ENCODE measurements at regions not wholly inside any gene's neighbourhood (a gene's known extent, or its start where the extent isn't known, plus 50 kb on each side); places are given as distances from the start of the nearest gene placed in this dataset.

GRCh38 chr18:66994790-66995189 lies 390.9 kb upstream of the CDH19 start:
- H3K4me1 Mint-ChIP-seq (ENCODE audit: low read depth): no peaks in the 10 kb centered on the region
- H3K9me3 Mint-ChIP-seq: peaks cover 4% of the 10 kb centered on the region
- no peaks in the 10 kb centered on the region for H3K36me3 Mint-ChIP-seq (ENCODE audit: insufficient read depth)
- no peak for ATAC-seq
- H3K27me3 Mint-ChIP-seq (ENCODE audit: low read depth): no peaks in the 10 kb centered on the region
- no peak overlapping the region for H3K4me3 Mint-ChIP-seq
- DNase-seq: no peak

- H3K4me3 Mint-ChIP-seq: no peak overlapping the region
- no peak for ATAC-seq
- H3K9me3 Mint-ChIP-seq: peaks cover 4% of the 10 kb centered on the region
- no peaks in the 10 kb centered on the region for H3K4me1 Mint-ChIP-seq (ENCODE audit: low read depth)
- H3K27me3 Mint-ChIP-seq (ENCODE audit: low read depth): no peaks in the 10 kb centered on the region
- no peak for DNase-seq
- no peaks in the 10 kb centered on the region for H3K36me3 Mint-ChIP-seq (ENCODE audit: insufficient read depth)
Measured at GRCh38 chr18:66993492-66993891, 389.6 kb upstream of the CDH19 start.

- no peaks in the 10 kb centered on the region for H3K36me3 Mint-ChIP-seq (ENCODE audit: insufficient read depth)
- DNase-seq (no peak), ATAC-seq (no peak)
- H3K4me1 Mint-ChIP-seq (ENCODE audit: low read depth): no peaks in the 10 kb centered on the region
- H3K27me3 Mint-ChIP-seq (ENCODE audit: low read depth): no peaks in the 10 kb centered on the region
- peaks cover 5% of the 10 kb centered on the region for H3K9me3 Mint-ChIP-seq
- no peak overlapping the region for H3K4me3 Mint-ChIP-seq
Measured at GRCh38 chr18:66990909-66991308, 387.0 kb upstream of the CDH19 start.

GRCh38 chr18:66979009-66979408 lies 375.1 kb upstream of the CDH19 start:
- no peak for ATAC-seq
- no peaks in the 10 kb centered on the region for H3K27me3 Mint-ChIP-seq (ENCODE audit: low read depth)
- DNase-seq: no peak
- H3K4me1 Mint-ChIP-seq (ENCODE audit: low read depth): no peaks in the 10 kb centered on the region
- peaks cover 5% of the 10 kb centered on the region for H3K9me3 Mint-ChIP-seq
- no peaks in the 10 kb centered on the region for H3K36me3 Mint-ChIP-seq (ENCODE audit: insufficient read depth)
- H3K4me3 Mint-ChIP-seq: no peak overlapping the region

- no peak overlapping the region for H3K4me3 Mint-ChIP-seq
- no peaks in the 10 kb centered on the region for H3K27me3 Mint-ChIP-seq (ENCODE audit: low read depth)
- H3K4me1 Mint-ChIP-seq (ENCODE audit: low read depth): no peaks in the 10 kb centered on the region
- H3K9me3 Mint-ChIP-seq: no peaks in the 10 kb centered on the region
- H3K36me3 Mint-ChIP-seq (ENCODE audit: insufficient read depth): no peaks in the 10 kb centered on the region
- ATAC-seq: no peak
- no peak for DNase-seq
Measured at GRCh38 chr18:66972681-66973080, 368.8 kb upstream of the CDH19 start.

- Mint-ChIP-seq H3K4me3 (no peak overlapping the region), H3K36me3 (ENCODE audit: insufficient read depth) (no peaks in the 10 kb centered on the region), H3K9me3 (no peaks in the 10 kb centered on the region), H3K4me1 (ENCODE audit: low read depth) (no peaks in the 10 kb centered on the region), H3K27me3 (ENCODE audit: low read depth) (no peaks in the 10 kb centered on the region)
- ATAC-seq: no peak
- no peak for DNase-seq
Measured at GRCh38 chr18:66971960-66972359, 368.1 kb upstream of the CDH19 start.

- Mint-ChIP-seq H3K36me3 (ENCODE audit: insufficient read depth) (no peaks in the 10 kb centered on the region), H3K4me3 (no peak overlapping the region), H3K27me3 (ENCODE audit: low read depth) (no peaks in the 10 kb centered on the region), H3K4me1 (ENCODE audit: low read depth) (no peaks in the 10 kb centered on the region), H3K9me3 (peaks cover 4% of the 10 kb centered on the region)
- ATAC-seq (no peak), DNase-seq (no peak)
Measured at GRCh38 chr18:66966171-66966570, 362.3 kb upstream of the CDH19 start.

GRCh38 chr18:66958309-66958708 lies 354.4 kb upstream of the CDH19 start:
- Mint-ChIP-seq H3K36me3 (ENCODE audit: insufficient read depth) (no peaks in the 10 kb centered on the region), H3K9me3 (peaks cover 3% of the 10 kb centered on the region), H3K4me3 (no peak overlapping the region), H3K4me1 (ENCODE audit: low read depth) (no peaks in the 10 kb centered on the region), H3K27me3 (ENCODE audit: low read depth) (no peaks in the 10 kb centered on the region)
- ATAC-seq: no peak
- DNase-seq: no peak

- H3K4me1 Mint-ChIP-seq (ENCODE audit: low read depth): no peaks in the 10 kb centered on the region
- no peaks in the 10 kb centered on the region for H3K36me3 Mint-ChIP-seq (ENCODE audit: insufficient read depth)
- no peaks in the 10 kb centered on the region for H3K27me3 Mint-ChIP-seq (ENCODE audit: low read depth)
- no peak overlapping the region for H3K4me3 Mint-ChIP-seq
- DNase-seq: no peak
- peaks cover 8% of the 10 kb centered on the region for H3K9me3 Mint-ChIP-seq
- ATAC-seq: no peak
Measured at GRCh38 chr18:66951750-66952149, 347.9 kb upstream of the CDH19 start.

GRCh38 chr18:66949419-66949818 lies 345.5 kb upstream of the CDH19 start:
- ATAC-seq (no peak), DNase-seq (no peak)
- Mint-ChIP-seq H3K27me3 (ENCODE audit: low read depth) (no peaks in the 10 kb centered on the region), H3K4me3 (no peak overlapping the region), H3K9me3 (peaks cover 10% of the 10 kb centered on the region), H3K4me1 (ENCODE audit: low read depth) (no peaks in the 10 kb centered on the region), H3K36me3 (ENCODE audit: insufficient read depth) (no peaks in the 10 kb centered on the region)

GRCh38 chr18:66937546-66937945 lies 333.7 kb upstream of the CDH19 start:
- Mint-ChIP-seq H3K9me3 (peaks cover 14% of the 10 kb centered on the region), H3K36me3 (ENCODE audit: insufficient read depth) (no peaks in the 10 kb centered on the region), H3K27me3 (ENCODE audit: low read depth) (no peaks in the 10 kb centered on the region), H3K4me3 (no peak overlapping the region), H3K4me1 (ENCODE audit: low read depth) (no peaks in the 10 kb centered on the region)
- no peak for ATAC-seq
- DNase-seq: no peak

GRCh38 chr18:66931010-66931409 lies 327.1 kb upstream of the CDH19 start:
- ATAC-seq (no peak), DNase-seq (no peak)
- no peaks in the 10 kb centered on the region for H3K4me1 Mint-ChIP-seq (ENCODE audit: low read depth)
- H3K36me3 Mint-ChIP-seq (ENCODE audit: insufficient read depth): no peaks in the 10 kb centered on the region
- peaks cover 7% of the 10 kb centered on the region for H3K9me3 Mint-ChIP-seq
- no peak overlapping the region for H3K4me3 Mint-ChIP-seq
- H3K27me3 Mint-ChIP-seq (ENCODE audit: low read depth): no peaks in the 10 kb centered on the region

GRCh38 chr18:66916834-66917233 lies 312.9 kb upstream of the CDH19 start:
- Mint-ChIP-seq H3K36me3 (ENCODE audit: insufficient read depth) (no peaks in the 10 kb centered on the region), H3K4me3 (no peak overlapping the region), H3K9me3 (no peaks in the 10 kb centered on the region), H3K4me1 (ENCODE audit: low read depth) (no peaks in the 10 kb centered on the region), H3K27me3 (ENCODE audit: low read depth) (no peaks in the 10 kb centered on the region)
- ATAC-seq (no peak), DNase-seq (no peak)

GRCh38 chr18:66900837-66901236 lies 296.9 kb upstream of the CDH19 start:
- ATAC-seq (no peak), DNase-seq (no peak)
- Mint-ChIP-seq H3K4me3 (no peak overlapping the region), H3K27me3 (ENCODE audit: low read depth) (no peaks in the 10 kb centered on the region), H3K36me3 (ENCODE audit: insufficient read depth) (no peaks in the 10 kb centered on the region), H3K9me3 (peaks cover 3% of the 10 kb centered on the region), H3K4me1 (ENCODE audit: low read depth) (no peaks in the 10 kb centered on the region)

- no peak for DNase-seq
- Mint-ChIP-seq H3K9me3 (peaks cover 3% of the 10 kb centered on the region), H3K27me3 (ENCODE audit: low read depth) (no peaks in the 10 kb centered on the region), H3K4me1 (ENCODE audit: low read depth) (no peaks in the 10 kb centered on the region), H3K4me3 (no peak overlapping the region), H3K36me3 (ENCODE audit: insufficient read depth) (no peaks in the 10 kb centered on the region)
- no peak for ATAC-seq
Measured at GRCh38 chr18:66895631-66896030, 291.7 kb upstream of the CDH19 start.

GRCh38 chr18:66894851-66895250 lies 291.0 kb upstream of the CDH19 start:
- Mint-ChIP-seq H3K36me3 (ENCODE audit: insufficient read depth) (no peaks in the 10 kb centered on the region), H3K9me3 (peaks cover 3% of the 10 kb centered on the region), H3K27me3 (ENCODE audit: low read depth) (no peaks in the 10 kb centered on the region), H3K4me1 (ENCODE audit: low read depth) (no peaks in the 10 kb centered on the region), H3K4me3 (no peak overlapping the region)
- ATAC-seq: no peak
- no peak for DNase-seq
